Panc1 (cell line): ENCODE measurements at regions not wholly inside any gene's neighbourhood (a gene's known extent, or its start where the extent isn't known, plus 50 kb on each side); places are given as distances from the start of the nearest gene placed in this dataset.

Experiments
- POLR2AphosphoS5 ChIP-seq: IDR thresholded peaks from 2 replicates; pipeline ENCODE4 v1.6.1; 2012; ENCODE audit warnings: mild to moderate bottlenecking, low read depth, low read length, moderate library complexity
- TF ChIP-seq, protein P1 (sequence below): fragments of 450-650 bp; IDR thresholded peaks from 2 replicates; pipeline ENCODE4 v1.5.1; 2017; ENCODE audit warnings: mild to moderate bottlenecking

- TF ChIP-seq, protein P1, sequence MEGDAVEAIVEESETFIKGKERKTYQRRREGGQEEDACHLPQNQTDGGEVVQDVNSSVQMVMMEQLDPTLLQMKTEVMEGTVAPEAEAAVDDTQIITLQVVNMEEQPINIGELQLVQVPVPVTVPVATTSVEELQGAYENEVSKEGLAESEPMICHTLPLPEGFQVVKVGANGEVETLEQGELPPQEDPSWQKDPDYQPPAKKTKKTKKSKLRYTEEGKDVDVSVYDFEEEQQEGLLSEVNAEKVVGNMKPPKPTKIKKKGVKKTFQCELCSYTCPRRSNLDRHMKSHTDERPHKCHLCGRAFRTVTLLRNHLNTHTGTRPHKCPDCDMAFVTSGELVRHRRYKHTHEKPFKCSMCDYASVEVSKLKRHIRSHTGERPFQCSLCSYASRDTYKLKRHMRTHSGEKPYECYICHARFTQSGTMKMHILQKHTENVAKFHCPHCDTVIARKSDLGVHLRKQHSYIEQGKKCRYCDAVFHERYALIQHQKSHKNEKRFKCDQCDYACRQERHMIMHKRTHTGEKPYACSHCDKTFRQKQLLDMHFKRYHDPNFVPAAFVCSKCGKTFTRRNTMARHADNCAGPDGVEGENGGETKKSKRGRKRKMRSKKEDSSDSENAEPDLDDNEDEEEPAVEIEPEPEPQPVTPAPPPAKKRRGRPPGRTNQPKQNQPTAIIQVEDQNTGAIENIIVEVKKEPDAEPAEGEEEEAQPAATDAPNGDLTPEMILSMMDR = no peak
- no peak for TF ChIP-seq POLR2AphosphoS5
Measured at GRCh38 chr4:45172636-45173035, 446.3 kb upstream of the GNPDA2 start.
